AG09309 (cell line): ENCODE measurements at regions not wholly inside any gene's neighbourhood (a gene's known extent, or its start where the extent isn't known, plus 50 kb on each side); places are given as distances from the start of the nearest gene placed in this dataset.

Experiments used
- DNase-seq: peaks from one replicate; pipeline ENCODE4 v3.0.0-alpha.2; 2010; ENCODE audit warnings: low read depth
- H3K4me3 ChIP-seq: 2 replicates; pipeline ENCODE4 v1.5.1; 2011; ENCODE audit warnings: mild to moderate bottlenecking, low read depth, low read length, moderate library complexity; ENCODE audit not compliant: control insufficient read depth
- TF ChIP-seq, protein P1 (sequence below): IDR thresholded peaks from 2 replicates; pipeline ENCODE4 v1.5.1; 2011; ENCODE audit warnings: mild to moderate bottlenecking, low read depth, low read length, inconsistent platforms; ENCODE audit not compliant: insufficient read depth, control insufficient read depth; ENCODE audit errors: missing control alignments

DNA sequence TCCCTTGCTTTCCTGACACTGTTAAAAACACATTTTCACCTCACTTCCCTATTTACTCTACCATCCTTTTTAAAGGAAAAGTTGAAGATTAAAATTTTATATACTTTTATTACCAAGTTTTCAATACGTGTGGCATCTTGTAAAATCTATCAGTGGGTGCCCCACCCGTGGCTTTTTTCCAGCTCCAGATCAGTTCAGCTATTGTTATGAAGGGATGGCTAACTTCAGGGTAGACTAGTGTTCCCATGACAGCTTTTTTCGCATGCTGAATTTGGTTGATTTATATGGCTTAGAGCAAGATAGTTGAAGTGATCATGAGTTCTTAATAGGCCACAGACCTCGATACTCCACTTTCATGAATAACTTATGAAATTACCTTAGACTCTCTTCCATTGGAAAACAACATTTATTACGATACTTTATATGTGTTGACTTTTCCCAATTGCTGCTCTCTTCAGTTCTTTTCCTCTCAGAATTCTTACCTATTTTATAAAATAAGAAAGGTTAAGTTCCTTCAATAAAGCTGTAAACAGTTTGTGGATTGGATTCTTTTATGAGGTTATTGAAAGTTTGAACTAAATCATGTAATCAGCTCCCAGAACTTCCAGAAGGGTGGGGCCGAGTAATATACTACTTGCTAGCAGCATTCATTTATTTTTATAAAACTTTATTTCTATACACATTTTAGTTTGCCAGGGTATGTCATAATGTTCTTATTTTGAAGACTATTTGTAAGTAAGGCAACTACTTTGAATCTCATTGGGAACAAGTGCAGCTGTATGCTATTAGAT, 680.9 kb downstream of the SATB2 start:
- H3K4me3 ChIP-seq: no peak overlapping the region
- no peak for DNase-seq
- TF ChIP-seq, protein P1, sequence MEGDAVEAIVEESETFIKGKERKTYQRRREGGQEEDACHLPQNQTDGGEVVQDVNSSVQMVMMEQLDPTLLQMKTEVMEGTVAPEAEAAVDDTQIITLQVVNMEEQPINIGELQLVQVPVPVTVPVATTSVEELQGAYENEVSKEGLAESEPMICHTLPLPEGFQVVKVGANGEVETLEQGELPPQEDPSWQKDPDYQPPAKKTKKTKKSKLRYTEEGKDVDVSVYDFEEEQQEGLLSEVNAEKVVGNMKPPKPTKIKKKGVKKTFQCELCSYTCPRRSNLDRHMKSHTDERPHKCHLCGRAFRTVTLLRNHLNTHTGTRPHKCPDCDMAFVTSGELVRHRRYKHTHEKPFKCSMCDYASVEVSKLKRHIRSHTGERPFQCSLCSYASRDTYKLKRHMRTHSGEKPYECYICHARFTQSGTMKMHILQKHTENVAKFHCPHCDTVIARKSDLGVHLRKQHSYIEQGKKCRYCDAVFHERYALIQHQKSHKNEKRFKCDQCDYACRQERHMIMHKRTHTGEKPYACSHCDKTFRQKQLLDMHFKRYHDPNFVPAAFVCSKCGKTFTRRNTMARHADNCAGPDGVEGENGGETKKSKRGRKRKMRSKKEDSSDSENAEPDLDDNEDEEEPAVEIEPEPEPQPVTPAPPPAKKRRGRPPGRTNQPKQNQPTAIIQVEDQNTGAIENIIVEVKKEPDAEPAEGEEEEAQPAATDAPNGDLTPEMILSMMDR: no peak

DNA sequence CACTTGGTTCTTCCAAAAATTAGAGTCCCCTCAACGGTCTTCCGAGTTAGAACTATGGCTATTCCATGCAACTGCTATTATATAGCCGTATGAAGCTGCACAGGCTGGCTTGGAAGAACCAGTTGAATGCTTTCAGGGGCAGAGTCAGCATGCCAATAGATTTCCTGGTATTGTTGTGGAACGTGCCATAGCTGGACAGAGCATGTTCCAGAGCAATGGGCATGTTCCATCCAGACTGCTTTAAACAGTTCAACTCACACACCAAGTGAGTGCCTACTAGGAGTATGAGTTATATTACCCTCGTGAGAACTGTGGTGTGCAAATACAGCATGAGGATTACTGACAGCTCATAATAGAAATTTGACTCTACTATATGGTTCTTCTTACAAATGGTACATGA, 682.0 kb downstream of the SATB2 start:
- TF ChIP-seq, protein P1: no peak
- DNase-seq: no peak
- no peak overlapping the region for H3K4me3 ChIP-seq

DNA sequence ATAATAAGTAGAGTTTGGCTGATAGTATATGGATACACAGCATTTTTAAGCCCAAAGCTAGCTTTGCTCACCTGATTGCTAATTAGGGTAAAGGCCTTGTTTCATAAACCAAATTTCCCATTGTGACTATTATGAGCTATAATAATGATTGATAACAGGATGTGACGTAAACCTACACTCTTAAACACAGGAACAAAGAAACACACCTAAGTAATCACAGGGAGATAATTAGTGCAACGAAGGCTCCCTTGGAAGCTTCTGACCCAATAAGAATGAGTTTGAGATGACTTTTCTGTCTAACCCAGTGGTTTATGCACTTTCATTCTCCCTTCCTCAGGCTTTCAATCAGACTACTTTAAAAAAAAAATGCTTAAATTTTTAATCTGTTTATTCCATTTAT, 683.2 kb downstream of the SATB2 start:
- H3K4me3 ChIP-seq: no peak overlapping the region
- TF ChIP-seq, protein P1: no peak
- no peak for DNase-seq

DNA sequence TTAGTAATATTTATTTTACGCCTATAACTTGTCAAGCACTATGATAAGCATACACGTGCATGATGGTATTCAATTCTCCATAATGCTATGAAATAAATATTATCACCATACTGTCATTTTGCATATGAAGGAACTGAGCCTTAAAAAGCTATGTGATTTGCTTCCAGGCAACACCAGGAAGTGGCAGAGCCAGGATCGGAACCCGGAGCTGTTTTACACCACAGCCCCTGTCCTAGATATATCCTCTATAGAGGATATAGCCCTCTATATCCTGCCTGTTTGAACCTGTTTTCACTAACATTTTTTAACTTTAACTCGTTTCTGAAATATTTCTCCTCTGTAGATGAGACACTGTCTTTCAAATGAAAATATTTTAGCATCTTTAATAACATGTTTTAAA, 690.0 kb downstream of the SATB2 start:
- TF ChIP-seq, protein P1: no peak
- no peak overlapping the region for H3K4me3 ChIP-seq

DNA sequence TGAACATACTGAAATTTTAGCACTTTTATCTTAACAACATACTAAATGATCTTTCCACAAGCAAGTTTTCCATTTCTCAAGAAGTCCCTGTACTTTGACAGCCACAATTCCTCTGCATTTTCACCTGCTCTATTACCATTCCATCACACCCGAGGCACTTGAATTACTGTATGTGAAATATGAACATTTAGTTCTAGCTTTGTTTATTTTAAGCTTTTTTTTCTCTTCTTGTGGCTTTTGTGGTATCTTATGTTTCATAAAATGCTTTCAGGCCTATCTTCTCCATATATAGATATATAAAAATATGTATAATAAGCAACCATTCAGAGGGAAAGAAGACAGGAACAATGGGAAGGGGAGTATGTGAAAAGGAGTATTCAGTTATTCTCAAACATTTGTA, 693.9 kb downstream of the SATB2 start:
- TF ChIP-seq, protein P1: no peak
- no peak overlapping the region for H3K4me3 ChIP-seq
- no peak for DNase-seq

More for the DNA sequence above, 690.0 kb downstream of the SATB2 start:
- DNase-seq: no peak

DNA sequence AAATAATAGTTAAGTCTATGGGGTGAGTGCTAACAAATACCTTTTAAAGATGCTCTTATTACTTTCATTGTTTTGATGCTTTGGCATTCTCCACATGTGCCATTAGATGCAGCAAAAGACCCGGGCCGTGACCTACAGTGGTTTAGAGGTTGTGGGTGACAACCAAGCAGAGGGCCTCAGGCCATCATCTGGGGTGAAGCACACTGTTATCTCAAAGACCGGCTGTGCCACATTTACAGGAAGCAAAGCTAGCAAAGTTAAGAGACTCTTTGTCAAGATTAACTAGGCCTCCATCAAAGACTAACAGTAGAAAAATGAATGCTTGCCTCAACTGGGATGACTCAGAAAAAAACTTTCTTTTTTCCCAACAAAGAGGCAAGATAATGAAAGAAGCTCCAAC, 695.3 kb downstream of the SATB2 start:
- TF ChIP-seq, protein P1: no peak
- H3K4me3 ChIP-seq: no peak overlapping the region
- DNase-seq: peak; percentile 5
